Astrocyte of the cerebellum (primary cell): ENCODE measurements at regions not wholly inside any gene's neighbourhood (a gene's known extent, or its start where the extent isn't known, plus 50 kb on each side); places are given as distances from the start of the nearest gene placed in this dataset.

ENCODE experiments used
- DNase-seq: peaks from one replicate; pipeline ENCODE4 v3.0.0-alpha.2; 2011; ENCODE audit warnings: low read depth
- H3K4me3 ChIP-seq: 2 replicates; pipeline ENCODE4 v1.5.1; 2011; ENCODE audit warnings: mild to moderate bottlenecking, low read depth, low read length, moderate library complexity
- in situ Hi-C: cut with HindIII; loops from 2 replicates; pipeline ENCODE4 v1.10.0; 2017; ENCODE audit warnings: low sequenced_read_pairs
- TF ChIP-seq, protein P1 (sequence below): IDR thresholded peaks from 2 replicates; pipeline ENCODE4 v1.5.1; 2012; ENCODE audit warnings: low read length, low read depth, moderate library complexity, mild to moderate bottlenecking; ENCODE audit errors: missing control alignments

DNA sequence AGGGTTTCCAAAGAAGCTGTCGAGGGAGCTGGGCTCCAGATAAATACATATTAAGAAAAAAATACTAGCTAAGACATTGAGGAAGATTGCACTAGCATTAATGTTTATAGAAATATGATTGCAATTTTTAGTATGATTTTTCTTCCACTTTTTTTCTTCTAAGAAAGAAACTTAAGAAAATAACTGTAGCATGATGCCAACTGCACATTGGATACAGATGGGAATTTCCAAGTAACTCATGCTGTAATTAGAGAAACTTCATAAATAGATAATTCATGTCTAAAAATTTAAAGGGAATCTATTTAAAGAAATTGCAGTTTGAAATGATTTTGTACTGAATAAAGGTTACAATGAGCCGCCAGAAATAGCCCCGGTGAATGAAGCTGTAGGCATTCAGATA lies 119.4 kb downstream of the POLR1F start:
- H3K4me3 ChIP-seq = no peak overlapping the region
- TF ChIP-seq, protein P1, sequence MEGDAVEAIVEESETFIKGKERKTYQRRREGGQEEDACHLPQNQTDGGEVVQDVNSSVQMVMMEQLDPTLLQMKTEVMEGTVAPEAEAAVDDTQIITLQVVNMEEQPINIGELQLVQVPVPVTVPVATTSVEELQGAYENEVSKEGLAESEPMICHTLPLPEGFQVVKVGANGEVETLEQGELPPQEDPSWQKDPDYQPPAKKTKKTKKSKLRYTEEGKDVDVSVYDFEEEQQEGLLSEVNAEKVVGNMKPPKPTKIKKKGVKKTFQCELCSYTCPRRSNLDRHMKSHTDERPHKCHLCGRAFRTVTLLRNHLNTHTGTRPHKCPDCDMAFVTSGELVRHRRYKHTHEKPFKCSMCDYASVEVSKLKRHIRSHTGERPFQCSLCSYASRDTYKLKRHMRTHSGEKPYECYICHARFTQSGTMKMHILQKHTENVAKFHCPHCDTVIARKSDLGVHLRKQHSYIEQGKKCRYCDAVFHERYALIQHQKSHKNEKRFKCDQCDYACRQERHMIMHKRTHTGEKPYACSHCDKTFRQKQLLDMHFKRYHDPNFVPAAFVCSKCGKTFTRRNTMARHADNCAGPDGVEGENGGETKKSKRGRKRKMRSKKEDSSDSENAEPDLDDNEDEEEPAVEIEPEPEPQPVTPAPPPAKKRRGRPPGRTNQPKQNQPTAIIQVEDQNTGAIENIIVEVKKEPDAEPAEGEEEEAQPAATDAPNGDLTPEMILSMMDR = no peak
- no peak for DNase-seq
- in situ Hi-C loops = no loop called here

DNA sequence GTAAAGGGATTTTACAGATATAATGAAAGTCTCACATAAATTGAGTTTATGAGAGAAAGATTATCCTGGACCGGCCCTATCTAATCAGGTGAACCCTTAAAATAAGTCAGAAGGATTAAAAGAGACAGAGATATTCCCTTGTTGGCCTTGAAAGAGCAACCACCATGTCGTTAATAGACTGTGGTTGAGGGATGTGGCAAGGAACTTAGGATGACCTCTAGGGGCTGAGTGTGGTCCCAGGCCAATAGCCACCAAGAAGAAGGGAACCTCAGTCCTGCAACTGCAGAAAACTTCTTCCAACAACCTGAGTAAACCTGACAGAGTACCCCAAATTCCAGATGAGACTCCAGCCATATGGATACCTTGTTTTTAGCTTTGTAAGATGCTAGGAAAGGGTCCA lies 121.5 kb downstream of the POLR1F start:
- TF ChIP-seq, protein P1 = no peak
- in situ Hi-C loops = no loop called here
- no peak for DNase-seq
- H3K4me3 ChIP-seq = no peak overlapping the region

DNA sequence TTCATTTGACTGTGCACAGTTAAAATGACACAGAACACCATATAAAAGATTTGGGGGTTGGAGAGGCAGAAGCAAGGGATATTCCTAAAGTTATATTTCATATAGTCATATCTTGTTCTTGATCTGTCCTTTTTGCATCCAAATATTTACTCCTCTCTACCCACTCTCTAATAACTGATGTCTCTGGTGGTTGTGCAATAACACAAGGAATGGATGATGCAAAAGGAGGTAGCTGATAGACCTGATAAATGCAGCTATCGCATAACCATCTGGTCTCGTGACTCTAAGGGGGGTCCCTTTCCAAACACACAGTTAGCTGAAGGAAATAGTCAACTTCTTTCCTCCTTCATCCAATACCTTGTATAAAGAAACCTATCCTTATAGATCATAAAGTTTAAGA lies 123.1 kb downstream of the POLR1F start:
- DNase-seq = no peak
- in situ Hi-C loops = no loop called here
- no peak overlapping the region for H3K4me3 ChIP-seq
- TF ChIP-seq, protein P1 = no peak

DNA sequence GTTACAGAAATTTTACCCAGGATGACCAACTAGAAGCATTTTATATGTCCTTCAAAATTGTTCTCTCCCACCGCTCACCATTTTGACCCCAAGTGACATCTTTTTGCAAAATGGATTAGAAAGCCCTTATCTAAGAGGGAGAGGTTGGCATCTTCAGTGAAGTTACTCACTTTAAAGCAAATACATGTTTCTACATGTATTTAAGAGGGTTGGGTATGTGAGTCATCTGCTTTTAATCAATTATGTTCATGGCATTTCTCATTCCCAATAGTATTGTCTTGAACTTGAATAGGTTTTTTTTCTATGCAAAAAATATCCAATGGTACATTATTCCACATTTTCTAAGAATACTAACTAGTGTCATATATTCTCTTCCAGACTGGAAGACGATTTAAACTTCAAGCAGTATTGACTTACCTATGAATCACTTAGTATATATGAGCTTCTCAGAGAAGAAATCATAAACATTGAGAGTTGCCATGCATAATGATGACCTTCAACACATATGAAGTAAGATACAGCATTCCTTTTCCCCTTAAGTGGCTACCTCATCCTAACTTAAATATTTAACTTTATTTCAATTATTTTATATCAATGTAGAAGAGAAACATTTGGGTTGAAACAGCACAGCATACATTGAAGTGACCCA lies 132.8 kb downstream of the POLR1F start:
- in situ Hi-C loops = no loop called here

DNA sequence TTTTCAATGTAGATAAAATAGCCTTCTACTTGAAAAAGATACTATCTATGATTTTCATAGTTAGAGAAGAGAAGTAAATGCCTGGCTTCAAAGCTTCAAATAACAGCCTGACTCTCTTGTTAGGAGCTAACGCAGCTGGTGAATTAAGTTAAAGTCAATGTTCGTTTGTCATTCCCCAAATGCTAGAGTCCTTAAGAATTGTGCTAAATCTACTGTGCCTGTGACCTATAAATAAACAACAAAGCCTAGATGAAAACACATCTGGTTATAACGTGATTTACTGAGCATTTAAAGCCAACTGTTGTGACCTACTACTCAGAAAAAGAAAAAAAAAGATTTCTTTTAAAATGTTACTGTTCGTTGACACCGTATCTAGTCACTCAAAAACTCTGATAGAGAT lies 134.7 kb downstream of the POLR1F start:
- no peak overlapping the region for H3K4me3 ChIP-seq
- TF ChIP-seq, protein P1 = no peak
- in situ Hi-C loops = no loop called here
- no peak for DNase-seq

More for the DNA sequence above, 132.8 kb downstream of the POLR1F start:
- TF ChIP-seq, protein P1 = no peak
- H3K4me3 ChIP-seq = no peak overlapping the region
- no peak for DNase-seq

DNA sequence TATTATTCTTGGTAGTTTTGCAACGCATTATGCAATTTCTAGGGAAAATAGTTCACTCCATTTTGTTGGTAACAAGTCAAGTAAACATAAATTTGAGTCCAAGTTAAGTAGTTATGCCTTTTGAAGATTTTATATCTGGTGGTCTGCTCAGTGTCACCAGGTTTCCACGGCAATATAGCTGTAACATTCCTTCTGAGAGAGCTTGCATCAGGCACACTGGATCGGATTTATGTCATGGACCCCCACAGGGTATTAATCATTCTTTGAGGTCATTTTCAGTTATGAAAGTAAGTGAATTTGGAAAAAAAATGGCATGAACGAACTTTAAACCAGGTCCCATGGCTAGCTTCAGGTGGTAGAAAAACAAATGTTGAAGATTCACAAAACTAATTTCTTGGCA lies 136.3 kb downstream of the POLR1F start:
- DNase-seq = peak; percentile 59
- TF ChIP-seq, protein P1 = no peak
- H3K4me3 ChIP-seq = no peak overlapping the region
- in situ Hi-C loops = no loop called here
